Muscle layer of duodenum (tissue), 2 donors: ENCODE measurements at regions not wholly inside any gene's neighbourhood (a gene's known extent, or its start where the extent isn't known, plus 50 kb on each side); places are given as distances from the start of the nearest gene placed in this dataset.
"Not testable (repeated sequence)": the region's sequence is repeated elsewhere in the genome, so short reads cannot be mapped to it uniquely, and the experiment has no call there.

Source experiments
- H3K27ac ChIP-seq: one replicate; pipeline ENCODE4 v1.7.0; 2013; ENCODE audit warnings: mild to moderate bottlenecking, low read length
- H3K27me3 ChIP-seq: one replicate; pipeline ENCODE4 v1.7.0; 2013; ENCODE audit warnings: low read depth, mild to moderate bottlenecking, control low read depth, low read length
- H3K36me3 ChIP-seq, 2 donors: one replicate each; pipeline ENCODE4 v1.7.0; 2013; ENCODE audit warnings: low read length in 2 of 2, control low read depth in 1 of 2, mild to moderate bottlenecking in 1 of 2; ENCODE audit not compliant: insufficient read depth in 2 of 2, control insufficient read depth in 1 of 2
- H3K4me1 ChIP-seq, 2 donors: one replicate each; pipeline ENCODE4 v1.7.0; 2013; ENCODE audit warnings: low read length in 2 of 2, mild to moderate bottlenecking in 2 of 2, control low read depth in 1 of 2, moderate library complexity in 1 of 2; ENCODE audit not compliant: insufficient read depth in 2 of 2, control insufficient read depth in 1 of 2
- H3K4me3 ChIP-seq, 2 donors: one replicate each; pipeline ENCODE4 v1.7.0; 2013; ENCODE audit warnings: low read length in 2 of 2, low read depth in 1 of 2, mild to moderate bottlenecking in 1 of 2
- H3K9me3 ChIP-seq, 2 donors: one replicate each; pipeline ENCODE4 v1.7.0; 2013; ENCODE audit warnings: low read length in 2 of 2, control low read depth in 1 of 2, mild to moderate bottlenecking in 1 of 2; ENCODE audit not compliant: control insufficient read depth in 1 of 2
- donor health status: healthy.

DNA sequence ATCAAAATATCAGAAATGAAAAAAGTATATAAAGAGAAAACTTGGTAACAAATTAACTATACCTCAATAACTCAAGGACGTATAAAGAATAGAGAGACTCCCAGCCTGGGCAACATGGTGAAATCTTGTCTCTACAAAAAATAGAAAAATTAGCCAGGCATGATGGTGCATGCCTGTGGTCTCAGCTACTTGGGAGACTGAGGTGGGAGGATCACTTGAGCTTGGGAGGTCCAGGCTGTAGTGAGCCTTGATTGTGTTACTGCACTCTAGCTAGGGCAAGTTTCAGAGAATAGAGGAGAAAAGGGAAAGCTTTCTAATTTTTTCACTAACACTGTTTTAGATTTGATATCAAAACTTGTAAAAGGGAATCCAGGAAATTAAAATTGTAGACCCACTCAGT is 295.9 kb downstream of the GJA1 start:
- Histone ChIP-seq H3K4me3 (no peak overlapping the region), H3K27me3 (no peaks in the 10 kb centered on the region), H3K36me3 (no peaks in the 10 kb centered on the region), H3K27ac (no peak overlapping the region), H3K9me3 (no peaks in the 10 kb centered on the region), H3K4me1 (no peaks in the 10 kb centered on the region)

GRCh38 chr6:121732641-121733040 is 297.2 kb downstream of the GJA1 start:
- no peak overlapping the region for H3K27ac ChIP-seq
- no peaks in the 10 kb centered on the region for H3K36me3 ChIP-seq
- no peaks in the 10 kb centered on the region for H3K9me3 ChIP-seq
- H3K4me3 ChIP-seq, result no peak overlapping the region
- no peaks in the 10 kb centered on the region for H3K27me3 ChIP-seq
- H3K4me1 ChIP-seq, result no peaks in the 10 kb centered on the region

GRCh38 chr6:121733234-121733633 is 297.8 kb downstream of the GJA1 start:
- Histone ChIP-seq H3K27me3 (no peaks in the 10 kb centered on the region), H3K9me3 (no peaks in the 10 kb centered on the region), H3K36me3 (no peaks in the 10 kb centered on the region), H3K4me1 (no peaks in the 10 kb centered on the region), H3K27ac (no peak overlapping the region), H3K4me3 (no peak overlapping the region)

GRCh38 chr6:121740188-121740587 is 304.7 kb downstream of the GJA1 start:
- not testable (repeated sequence) for H3K4me1 ChIP-seq, H3K9me3 ChIP-seq, H3K27ac ChIP-seq, H3K4me3 ChIP-seq, H3K27me3 ChIP-seq, H3K36me3 ChIP-seq

DNA sequence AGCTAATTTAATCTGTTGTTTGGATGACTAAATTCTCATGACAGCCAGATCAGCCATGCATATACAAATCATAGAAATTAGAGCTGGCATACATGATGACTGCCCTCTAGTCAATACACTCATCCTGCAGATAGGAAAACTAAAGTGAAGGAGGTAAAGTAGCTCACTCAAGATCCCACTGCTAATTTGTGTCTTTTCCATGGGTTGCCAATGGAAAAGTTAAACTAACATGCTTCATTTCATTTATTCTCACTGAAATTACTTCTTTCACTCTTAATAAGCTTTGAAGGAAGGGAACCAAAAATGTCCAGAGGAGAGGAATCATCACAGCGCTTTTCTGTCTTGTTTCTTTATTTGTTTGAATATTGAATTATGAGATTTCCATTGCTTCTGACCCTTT is 308.2 kb downstream of the GJA1 start:
- Histone ChIP-seq H3K27ac (no peak overlapping the region), H3K4me1 (no peaks in the 10 kb centered on the region), H3K27me3 (no peaks in the 10 kb centered on the region), H3K9me3 (no peaks in the 10 kb centered on the region), H3K36me3 (no peaks in the 10 kb centered on the region), H3K4me3 (no peak overlapping the region)

DNA sequence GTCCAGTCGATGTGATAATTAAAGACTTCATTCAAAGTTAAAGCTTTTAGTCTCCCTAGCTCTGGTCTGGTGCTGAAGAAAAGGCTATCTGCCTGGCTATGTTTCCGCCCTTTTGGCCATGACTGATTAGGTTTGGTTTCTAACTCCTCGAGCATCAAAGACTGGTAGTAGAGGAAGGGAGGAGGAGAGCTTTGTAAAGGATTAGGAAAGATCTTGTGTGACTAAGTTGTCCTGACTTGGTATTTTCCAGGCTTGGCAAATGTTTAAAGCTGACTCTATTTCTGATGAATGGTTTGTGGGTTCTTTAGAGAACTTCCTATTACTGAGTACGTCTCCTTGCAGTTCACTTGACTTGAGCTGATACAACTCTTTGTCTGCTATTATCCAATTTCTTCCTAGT is 312.9 kb downstream of the GJA1 start:
- Histone ChIP-seq H3K4me3 (no peak overlapping the region), H3K27ac (no peak overlapping the region), H3K27me3 (no peaks in the 10 kb centered on the region), H3K4me1 (no peaks in the 10 kb centered on the region), H3K36me3 (no peaks in the 10 kb centered on the region), H3K9me3 (no peaks in the 10 kb centered on the region)

GRCh38 chr6:121748850-121749249 is 313.4 kb downstream of the GJA1 start:
- no peaks in the 10 kb centered on the region for H3K4me1 ChIP-seq
- H3K27me3 ChIP-seq, result no peaks in the 10 kb centered on the region
- H3K9me3 ChIP-seq, result no peaks in the 10 kb centered on the region
- no peak overlapping the region for H3K27ac ChIP-seq
- H3K36me3 ChIP-seq, result no peaks in the 10 kb centered on the region
- H3K4me3 ChIP-seq, result no peak overlapping the region

GRCh38 chr6:121755485-121755884 is 320.0 kb downstream of the GJA1 start:
- Histone ChIP-seq H3K9me3 (no peaks in the 10 kb centered on the region), H3K4me3 (no peak overlapping the region), H3K4me1 (no peaks in the 10 kb centered on the region), H3K27ac (no peak overlapping the region), H3K36me3 (no peaks in the 10 kb centered on the region), H3K27me3 (no peaks in the 10 kb centered on the region)

DNA sequence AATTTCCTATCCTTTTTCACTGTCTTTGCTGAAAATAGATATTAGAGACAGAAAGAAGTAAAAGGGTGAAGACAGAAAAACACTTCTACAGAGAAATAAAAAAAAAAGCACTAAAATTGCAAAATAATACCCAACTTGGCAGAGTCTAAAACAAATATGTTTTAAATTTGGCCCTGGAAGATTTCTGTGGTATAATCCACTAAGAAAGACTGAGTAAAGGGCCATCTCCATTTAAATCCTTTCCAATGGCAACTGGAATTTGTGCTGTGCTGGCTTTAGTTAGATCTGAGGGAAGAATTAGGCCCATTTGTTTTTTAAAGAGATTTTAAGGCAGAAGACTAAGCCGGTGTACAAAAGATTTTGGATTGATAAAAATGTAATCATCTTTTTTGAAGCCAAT is 321.2 kb downstream of the GJA1 start:
- no peaks in the 10 kb centered on the region for H3K4me1 ChIP-seq
- no peaks in the 10 kb centered on the region for H3K36me3 ChIP-seq
- H3K27ac ChIP-seq, result no peak overlapping the region
- no peak overlapping the region for H3K4me3 ChIP-seq
- no peaks in the 10 kb centered on the region for H3K27me3 ChIP-seq
- H3K9me3 ChIP-seq, result no peaks in the 10 kb centered on the region

DNA sequence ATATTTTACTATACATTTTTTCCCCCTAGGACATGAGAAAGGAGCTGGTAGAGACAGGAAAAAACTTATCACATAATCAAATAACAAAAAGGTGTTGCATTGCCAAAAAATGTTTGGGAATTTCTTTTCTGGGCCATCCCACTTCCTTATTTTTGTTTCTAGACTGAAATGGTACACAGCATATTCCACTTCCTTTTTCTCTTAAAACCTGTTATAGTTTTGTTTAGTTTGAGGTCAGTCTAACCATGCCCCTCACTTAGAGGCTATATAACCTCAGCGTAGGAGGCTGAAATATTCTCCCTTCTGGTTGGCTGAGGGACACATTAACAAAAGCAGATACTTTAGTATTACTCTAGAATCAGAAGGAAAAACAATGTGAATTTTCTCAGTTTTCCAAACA is 323.9 kb downstream of the GJA1 start:
- no peaks in the 10 kb centered on the region for H3K36me3 ChIP-seq
- no peak overlapping the region for H3K27ac ChIP-seq
- H3K9me3 ChIP-seq, result no peaks in the 10 kb centered on the region
- no peaks in the 10 kb centered on the region for H3K27me3 ChIP-seq
- no peak overlapping the region for H3K4me3 ChIP-seq
- H3K4me1 ChIP-seq, result no peaks in the 10 kb centered on the region

DNA sequence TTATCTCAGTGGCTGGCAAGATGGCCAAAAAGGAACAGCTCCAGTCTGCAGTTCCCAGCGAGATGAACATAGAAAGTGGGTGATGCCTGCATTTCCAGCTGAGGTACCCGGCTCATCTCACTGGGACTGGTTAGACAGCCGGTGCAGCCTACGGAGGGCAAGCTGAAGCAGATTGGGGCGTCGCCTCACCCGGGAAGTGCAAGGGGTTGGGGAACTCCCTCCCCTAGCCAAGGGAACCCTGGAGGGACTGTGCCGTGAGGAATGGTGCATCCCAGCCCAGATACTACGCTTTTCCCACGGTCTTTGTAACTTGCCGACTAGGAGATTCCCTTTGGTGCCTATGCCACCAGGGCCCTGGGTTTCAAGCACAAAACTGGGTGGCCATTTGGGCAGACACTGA is 324.7 kb downstream of the GJA1 start:
- Histone ChIP-seq H3K36me3 (no peaks in the 10 kb centered on the region), H3K9me3 (no peaks in the 10 kb centered on the region), H3K4me1 (no peaks in the 10 kb centered on the region), H3K27ac (no peak overlapping the region), H3K4me3 (no peak overlapping the region), H3K27me3 (no peaks in the 10 kb centered on the region)

DNA sequence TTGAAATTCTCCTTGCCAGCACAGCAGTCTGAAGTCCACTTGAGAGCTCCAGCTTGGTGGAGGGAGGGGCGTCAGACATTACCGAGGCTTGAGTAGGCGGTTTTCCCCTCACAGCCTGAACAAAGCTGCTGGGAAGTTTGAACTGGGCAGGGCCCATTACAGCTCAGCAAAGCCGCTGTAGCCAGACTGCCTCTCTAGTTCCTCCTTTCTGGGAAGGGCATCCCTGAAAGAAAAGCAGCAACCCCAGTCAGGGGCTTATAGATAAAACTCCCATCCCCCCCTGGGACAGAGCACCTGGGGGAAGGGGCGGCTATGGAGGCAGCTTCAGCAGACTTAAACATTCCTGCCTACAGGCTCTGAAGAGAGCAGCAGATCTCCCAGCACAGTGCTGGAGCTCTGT is 325.3 kb downstream of the GJA1 start:
- Histone ChIP-seq H3K27ac (no peak overlapping the region), H3K36me3 (no peaks in the 10 kb centered on the region), H3K27me3 (no peaks in the 10 kb centered on the region), H3K4me1 (no peaks in the 10 kb centered on the region), H3K9me3 (no peaks in the 10 kb centered on the region), H3K4me3 (no peak overlapping the region)
